ENCODE measurements at regions not wholly inside any gene's neighbourhood (a gene's known extent, or its start where the extent isn't known, plus 50 kb on each side); places are given as distances from the start of the nearest gene placed in this dataset.

- Histone ChIP-seq H3K4me3 (replicated peaks in 1 of 4; ENCODE audit: control extremely low read depth in 1 of 4, insufficient read depth in 1 of 4, low read depth in 3 of 4, low read length in 4 of 4) (no peak overlapping the region), H3K4me1 (ENCODE audit: control insufficient read depth, extremely low read depth, insufficient read depth, low read length) (no peaks in the 10 kb centered on the region), H3K4me2 (ENCODE audit: extremely low read depth, insufficient read depth, low read length) (no peak overlapping the region), H3K9me3 (ENCODE audit: control insufficient read depth, insufficient read depth, low read depth, low read length) (no peaks in the 10 kb centered on the region), H2AFZ (ENCODE audit: low read length) (no peak overlapping the region), H4K20me1 (ENCODE audit: control insufficient read depth, extremely low read depth, insufficient read depth, low read length) (no peaks in the 10 kb centered on the region), H3K27me3 (ENCODE audit: control insufficient read depth, insufficient read depth, low read length) (no peaks in the 10 kb centered on the region), H3K36me3 (ENCODE audit: control insufficient read depth, insufficient read depth, low read length) (no peaks in the 10 kb centered on the region), H3K27ac (ENCODE audit: insufficient read depth, low read length) (no peak overlapping the region), H3K79me2 (ENCODE audit: control insufficient read depth, insufficient read depth, low read length) (no peaks in the 10 kb centered on the region), H3K9ac (ENCODE audit: insufficient read depth, low read length) (no peak overlapping the region)
- no peak for DNase-seq (ENCODE audit: low read depth in 2 of 2)
- TF ChIP-seq CTCF (conservative IDR thresholded peaks at IDR 0.05 in 1 of 2, IDR thresholded peaks at IDR 0.05 in 1 of 2; ENCODE audit: low read depth in 1 of 2, low read length in 2 of 2) (no peak), EZH2 (IDR thresholded peaks at IDR 0.05; ENCODE audit: low read length, missing control alignments) (no peak)
These were observed 93.8 kb upstream of the NTRK2 start for GRCh38 chr9:84575705-84576104.

- Histone ChIP-seq H3K4me3 (replicated peaks in 1 of 4; ENCODE audit: control extremely low read depth in 1 of 4, insufficient read depth in 1 of 4, low read depth in 3 of 4, low read length in 4 of 4) (no peak overlapping the region), H3K36me3 (ENCODE audit: control insufficient read depth, insufficient read depth, low read length) (no peaks in the 10 kb centered on the region), H3K79me2 (ENCODE audit: control insufficient read depth, insufficient read depth, low read length) (no peaks in the 10 kb centered on the region), H3K27ac (ENCODE audit: insufficient read depth, low read length) (no peak overlapping the region), H2AFZ (ENCODE audit: low read length) (no peak overlapping the region), H3K4me2 (ENCODE audit: extremely low read depth, insufficient read depth, low read length) (no peak overlapping the region), H3K9ac (ENCODE audit: insufficient read depth, low read length) (no peak overlapping the region), H3K27me3 (ENCODE audit: control insufficient read depth, insufficient read depth, low read length) (no peaks in the 10 kb centered on the region), H4K20me1 (ENCODE audit: control insufficient read depth, extremely low read depth, insufficient read depth, low read length) (no peaks in the 10 kb centered on the region), H3K9me3 (ENCODE audit: control insufficient read depth, insufficient read depth, low read depth, low read length) (no peaks in the 10 kb centered on the region), H3K4me1 (ENCODE audit: control insufficient read depth, extremely low read depth, insufficient read depth, low read length) (no peaks in the 10 kb centered on the region)
- no peak for DNase-seq (ENCODE audit: low read depth in 2 of 2)
- TF ChIP-seq EZH2 (IDR thresholded peaks at IDR 0.05; ENCODE audit: low read length, missing control alignments) (no peak), CTCF (conservative IDR thresholded peaks at IDR 0.05 in 1 of 2, IDR thresholded peaks at IDR 0.05 in 1 of 2; ENCODE audit: low read depth in 1 of 2, low read length in 2 of 2) (no peak)
These were observed 85.7 kb upstream of the NTRK2 start for GRCh38 chr9:84583866-84584265.

- DNase-seq (ENCODE audit: low read depth in 2 of 2) = no peak
- no peak overlapping the region for H3K9ac ChIP-seq (ENCODE audit: insufficient read depth, low read length)
- H3K9me3 ChIP-seq (ENCODE audit: control insufficient read depth, insufficient read depth, low read depth, low read length) = no peaks in the 10 kb centered on the region
- TF ChIP-seq EZH2 (IDR thresholded peaks at IDR 0.05; ENCODE audit: low read length, missing control alignments) (no peak), CTCF (conservative IDR thresholded peaks at IDR 0.05 in 1 of 2, IDR thresholded peaks at IDR 0.05 in 1 of 2; ENCODE audit: low read depth in 1 of 2, low read length in 2 of 2) (no peak)
- no peaks in the 10 kb centered on the region for H3K79me2 ChIP-seq (ENCODE audit: control insufficient read depth, insufficient read depth, low read length)
- no peaks in the 10 kb centered on the region for H3K4me1 ChIP-seq (ENCODE audit: control insufficient read depth, extremely low read depth, insufficient read depth, low read length)
- no peak overlapping the region for H3K4me2 ChIP-seq (ENCODE audit: extremely low read depth, insufficient read depth, low read length)
- H2AFZ ChIP-seq (ENCODE audit: low read length) = no peak overlapping the region
- H3K27me3 ChIP-seq (ENCODE audit: control insufficient read depth, insufficient read depth, low read length) = no peaks in the 10 kb centered on the region
- H3K27ac ChIP-seq (ENCODE audit: insufficient read depth, low read length) = no peak overlapping the region
- H3K4me3 ChIP-seq (replicated peaks in 1 of 4; ENCODE audit: control extremely low read depth in 1 of 4, insufficient read depth in 1 of 4, low read depth in 3 of 4, low read length in 4 of 4) = no peak overlapping the region
- H3K36me3 ChIP-seq (ENCODE audit: control insufficient read depth, insufficient read depth, low read length) = no peaks in the 10 kb centered on the region
- no peaks in the 10 kb centered on the region for H4K20me1 ChIP-seq (ENCODE audit: control insufficient read depth, extremely low read depth, insufficient read depth, low read length)
These were observed 82.9 kb upstream of the NTRK2 start for GRCh38 chr9:84586662-84587061.

Data from fibroblast of lung (primary cell).